ENCODE measurements at regions not wholly inside any gene's neighbourhood (a gene's known extent, or its start where the extent isn't known, plus 50 kb on each side); places are given as distances from the start of the nearest gene placed in this dataset.
"Not testable (repeated sequence)": the region's sequence is repeated elsewhere in the genome, so short reads cannot be mapped to it uniquely, and the experiment has no call there.

DNA sequence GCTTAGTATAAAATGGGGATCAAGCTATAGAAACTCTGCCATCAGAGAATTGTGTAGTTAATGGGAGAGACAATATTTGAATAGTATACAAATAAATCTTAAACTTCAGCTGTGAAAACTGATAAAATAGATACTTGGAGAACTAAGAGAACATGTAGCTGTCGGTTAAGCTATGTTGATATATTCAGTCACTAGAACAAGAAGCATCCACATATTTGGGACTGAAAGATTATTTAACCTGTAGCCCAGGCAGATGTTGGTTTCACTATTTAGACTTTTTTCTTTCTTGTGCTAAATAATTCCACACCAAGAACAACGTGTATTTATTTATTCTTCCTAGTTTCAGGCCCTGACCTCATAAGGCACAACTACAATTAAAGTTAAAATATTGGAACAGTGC lies 521.0 kb upstream of the CCNG1 start:
- TF ChIP-seq, protein P1, sequence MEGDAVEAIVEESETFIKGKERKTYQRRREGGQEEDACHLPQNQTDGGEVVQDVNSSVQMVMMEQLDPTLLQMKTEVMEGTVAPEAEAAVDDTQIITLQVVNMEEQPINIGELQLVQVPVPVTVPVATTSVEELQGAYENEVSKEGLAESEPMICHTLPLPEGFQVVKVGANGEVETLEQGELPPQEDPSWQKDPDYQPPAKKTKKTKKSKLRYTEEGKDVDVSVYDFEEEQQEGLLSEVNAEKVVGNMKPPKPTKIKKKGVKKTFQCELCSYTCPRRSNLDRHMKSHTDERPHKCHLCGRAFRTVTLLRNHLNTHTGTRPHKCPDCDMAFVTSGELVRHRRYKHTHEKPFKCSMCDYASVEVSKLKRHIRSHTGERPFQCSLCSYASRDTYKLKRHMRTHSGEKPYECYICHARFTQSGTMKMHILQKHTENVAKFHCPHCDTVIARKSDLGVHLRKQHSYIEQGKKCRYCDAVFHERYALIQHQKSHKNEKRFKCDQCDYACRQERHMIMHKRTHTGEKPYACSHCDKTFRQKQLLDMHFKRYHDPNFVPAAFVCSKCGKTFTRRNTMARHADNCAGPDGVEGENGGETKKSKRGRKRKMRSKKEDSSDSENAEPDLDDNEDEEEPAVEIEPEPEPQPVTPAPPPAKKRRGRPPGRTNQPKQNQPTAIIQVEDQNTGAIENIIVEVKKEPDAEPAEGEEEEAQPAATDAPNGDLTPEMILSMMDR (IDR thresholded peaks at IDR 0.05; ENCODE audit: insufficient read depth, low read length): no peak
- no peak for DNase-seq (ENCODE audit: low read depth)
- no peak overlapping the region for H3K4me3 ChIP-seq (ENCODE audit: low read depth, low read length)

DNA sequence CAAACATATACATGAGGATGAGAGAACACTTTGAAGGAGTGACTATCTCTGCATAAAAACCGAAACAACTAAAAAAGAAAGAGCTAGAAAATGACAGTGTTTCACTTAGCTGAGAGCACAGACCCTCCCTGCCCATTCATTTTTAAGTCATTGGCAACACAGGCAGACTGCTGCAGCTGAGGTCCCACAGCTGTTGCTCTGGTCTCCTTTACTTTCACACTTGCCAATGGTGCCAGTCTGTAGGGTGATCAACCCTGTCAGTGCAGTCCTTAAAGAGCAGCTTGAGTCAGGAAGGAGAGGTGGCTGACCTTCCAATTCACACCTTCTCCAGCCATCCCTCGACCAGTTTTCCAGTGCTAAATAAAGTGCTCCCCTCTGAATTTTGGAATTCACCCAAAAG lies 508.3 kb upstream of the CCNG1 start:
- no peak for DNase-seq (ENCODE audit: low read depth)
- TF ChIP-seq, protein P1 (IDR thresholded peaks at IDR 0.05; ENCODE audit: insufficient read depth, low read length): no peak
- H3K4me3 ChIP-seq (ENCODE audit: low read depth, low read length): no peak overlapping the region

DNA sequence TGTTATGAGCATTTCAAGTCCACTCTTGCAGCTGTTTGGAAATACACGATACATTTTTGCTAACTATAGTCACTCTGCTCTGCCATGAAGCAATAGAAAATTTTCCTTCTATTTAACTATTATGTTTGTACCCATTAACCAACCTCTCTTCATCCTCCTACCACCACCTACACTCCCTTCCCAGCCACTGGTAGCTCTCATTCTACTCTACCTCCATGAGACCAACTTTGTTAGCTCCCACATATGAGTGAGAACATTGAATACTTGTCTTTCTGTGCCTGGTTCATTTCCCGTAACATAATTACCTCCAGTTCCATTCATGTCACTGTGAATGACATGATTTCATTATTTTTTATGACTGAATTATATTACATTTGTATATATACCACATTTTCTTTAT lies 505.9 kb upstream of the CCNG1 start:
- TF ChIP-seq, protein P1 (IDR thresholded peaks at IDR 0.05; ENCODE audit: insufficient read depth, low read length): no peak
- H3K4me3 ChIP-seq (ENCODE audit: low read depth, low read length): no peak overlapping the region
- DNase-seq (ENCODE audit: low read depth): no peak

DNA sequence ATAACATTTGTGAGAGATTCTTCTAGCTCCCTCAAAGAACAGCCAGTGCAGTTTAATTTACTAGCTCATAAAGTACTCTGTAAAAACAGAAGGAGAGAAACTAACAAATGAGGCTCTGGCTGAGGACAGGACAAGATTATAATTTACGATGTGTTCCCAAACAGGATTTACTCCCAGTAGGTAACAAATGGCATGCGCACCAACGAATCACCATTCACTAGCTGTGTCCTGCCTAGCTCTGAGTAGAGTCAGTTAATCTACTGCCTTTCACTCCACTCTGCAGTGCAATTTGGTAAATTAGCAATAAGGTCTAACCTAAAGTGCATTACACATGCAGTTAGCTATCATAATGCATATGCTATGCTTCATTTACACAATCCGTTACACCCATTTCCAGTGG lies 497.4 kb upstream of the CCNG1 start:
- DNase-seq (ENCODE audit: low read depth): no peak
- H3K4me3 ChIP-seq (ENCODE audit: low read depth, low read length): no peak overlapping the region
- TF ChIP-seq, protein P1 (IDR thresholded peaks at IDR 0.05; ENCODE audit: insufficient read depth, low read length): no peak

DNA sequence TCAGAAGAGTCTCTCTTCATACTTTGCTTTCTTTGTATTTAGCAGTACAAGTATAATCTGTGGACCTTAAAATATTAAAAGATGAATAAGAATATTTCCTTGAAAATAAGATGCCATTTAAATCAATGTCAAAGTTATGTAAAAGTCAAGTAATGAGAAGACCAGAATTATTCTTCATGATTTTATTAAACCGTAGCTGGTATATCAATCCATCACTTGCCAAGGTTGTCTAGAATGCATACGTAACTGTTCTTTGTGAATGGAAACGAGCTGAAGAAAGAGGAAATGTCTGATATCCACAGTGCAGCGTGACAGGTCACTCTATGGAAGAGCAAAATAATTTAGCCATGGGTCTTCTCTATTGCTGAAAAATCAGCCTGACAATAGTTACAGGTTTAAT lies 488.7 kb upstream of the CCNG1 start:
- no peak overlapping the region for H3K4me3 ChIP-seq (ENCODE audit: low read depth, low read length)
- no peak for DNase-seq (ENCODE audit: low read depth)
- TF ChIP-seq, protein P1 (IDR thresholded peaks at IDR 0.05; ENCODE audit: insufficient read depth, low read length): no peak

DNA sequence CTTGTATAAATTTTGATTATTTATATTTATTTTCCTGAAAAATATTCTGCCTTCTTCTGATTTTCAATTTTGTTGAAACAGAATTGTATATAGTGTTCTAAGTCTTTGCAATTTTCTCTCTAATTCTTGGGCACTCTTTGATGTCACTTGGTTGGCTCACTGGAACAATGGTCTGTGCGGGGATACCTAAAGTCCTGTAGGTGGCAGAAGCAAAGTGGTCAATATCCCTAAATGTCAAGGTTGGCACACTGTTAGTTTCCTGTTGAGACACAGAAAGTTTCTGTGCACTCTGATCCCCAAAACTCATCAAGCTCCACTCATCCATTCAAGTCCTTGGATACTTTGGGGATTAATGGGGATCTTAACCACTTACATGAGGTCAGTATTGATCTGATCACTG lies 480.8 kb upstream of the CCNG1 start:
- DNase-seq (ENCODE audit: low read depth): no peak
- no peak overlapping the region for H3K4me3 ChIP-seq (ENCODE audit: low read depth, low read length)
- TF ChIP-seq, protein P1 (IDR thresholded peaks at IDR 0.05; ENCODE audit: insufficient read depth, low read length): no peak

DNA sequence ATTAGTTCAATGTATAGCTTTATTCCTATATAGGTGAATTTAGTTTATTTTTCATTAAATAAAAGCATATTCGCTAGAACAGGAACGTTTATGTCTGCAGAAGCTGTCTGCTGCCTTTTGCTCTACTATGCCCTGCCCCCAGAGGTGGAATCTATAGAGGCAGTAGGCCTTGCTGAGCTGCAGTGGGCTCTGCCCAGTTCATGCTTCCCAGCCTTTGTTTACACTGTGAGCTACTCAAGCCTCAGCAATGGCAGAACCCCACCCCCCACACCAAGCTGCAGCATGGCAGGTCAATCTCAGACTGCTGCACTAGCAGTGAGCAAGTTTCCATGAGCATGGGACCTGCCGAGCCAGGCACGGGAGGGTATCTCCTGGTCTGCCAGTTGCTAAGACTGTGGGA lies 473.3 kb upstream of the CCNG1 start:
- H3K4me3 ChIP-seq (ENCODE audit: low read depth, low read length); DNase-seq (ENCODE audit: low read depth): not testable (repeated sequence)
